HL-60 (cell line): ENCODE measurements at regions not wholly inside any gene's neighbourhood (a gene's known extent, or its start where the extent isn't known, plus 50 kb on each side); places are given as distances from the start of the nearest gene placed in this dataset.

Source experiments
- CTCF ChIP-seq: IDR thresholded peaks from one replicate; pipeline ENCODE4 v1.5.1; 2011; ENCODE audit warnings: low read length, control low read depth, inconsistent platforms; ENCODE audit not compliant: insufficient read depth
- GABPA ChIP-seq: IDR thresholded peaks from 2 replicates; pipeline ENCODE4 v1.6.1; 2012; ENCODE audit warnings: low read depth
- POLR2AphosphoS5 ChIP-seq: IDR thresholded peaks from 2 replicates; pipeline ENCODE4 v1.6.1; 2012; ENCODE audit warnings: low read depth
- REST ChIP-seq: IDR thresholded peaks from 2 replicates; pipeline ENCODE4 v1.6.1; 2012; ENCODE audit warnings: low read depth; ENCODE audit not compliant: insufficient replicate concordance
- SPI1 ChIP-seq: IDR thresholded peaks from 2 replicates; pipeline ENCODE4 v1.6.1; 2012; ENCODE audit warnings: low read depth, mild to moderate bottlenecking, borderline replicate concordance

- no peak for TF ChIP-seq CTCF
- no peak for TF ChIP-seq POLR2AphosphoS5
- no peak for TF ChIP-seq REST
- no peak for TF ChIP-seq GABPA
- no peak for TF ChIP-seq SPI1
Measured at GRCh38 chr9:89764217-89764616, 159.4 kb downstream of the GADD45G start.
